GM06990 (cell line): ENCODE measurements at regions not wholly inside any gene's neighbourhood (a gene's known extent, or its start where the extent isn't known, plus 50 kb on each side); places are given as distances from the start of the nearest gene placed in this dataset.

Source experiments
- DNase-seq: peaks from one replicate; pipeline ENCODE4 v3.0.0-alpha.2; 2011; ENCODE audit not compliant: insufficient read length; ENCODE audit errors: extremely low read depth
- H3K27me3 ChIP-seq: replicated peaks from 2 replicates; pipeline ENCODE4 v1.6.0; 2011; ENCODE audit warnings: low read length; ENCODE audit not compliant: control insufficient read depth, insufficient read depth
- H3K36me3 ChIP-seq: 2 replicates; pipeline ENCODE4 v1.5.1; 2011; ENCODE audit warnings: low read length; ENCODE audit not compliant: control insufficient read depth, insufficient read depth
- H3K4me3 ChIP-seq: replicated peaks from 2 replicates; pipeline ENCODE4 v1.5.1; 2011; ENCODE audit warnings: low read depth, mild to moderate bottlenecking, control low read depth, low read length
- CTCF ChIP-seq: IDR thresholded peaks from 2 replicates; pipeline ENCODE4 v1.5.1; 2011; ENCODE audit warnings: low read length, control low read depth, mild to moderate bottlenecking, inconsistent platforms; ENCODE audit not compliant: insufficient read depth, poor library complexity, severe bottlenecking

GRCh38 chr2:129870685-129871241, 108.7 kb upstream of the RAB6C start:
- no peak for DNase-seq
- TF ChIP-seq CTCF = no peak
- H3K36me3 ChIP-seq = no peaks in the 10 kb centered on the region
- no peak overlapping the region for H3K4me3 ChIP-seq
- H3K27me3 ChIP-seq = no peaks in the 10 kb centered on the region

DNA sequence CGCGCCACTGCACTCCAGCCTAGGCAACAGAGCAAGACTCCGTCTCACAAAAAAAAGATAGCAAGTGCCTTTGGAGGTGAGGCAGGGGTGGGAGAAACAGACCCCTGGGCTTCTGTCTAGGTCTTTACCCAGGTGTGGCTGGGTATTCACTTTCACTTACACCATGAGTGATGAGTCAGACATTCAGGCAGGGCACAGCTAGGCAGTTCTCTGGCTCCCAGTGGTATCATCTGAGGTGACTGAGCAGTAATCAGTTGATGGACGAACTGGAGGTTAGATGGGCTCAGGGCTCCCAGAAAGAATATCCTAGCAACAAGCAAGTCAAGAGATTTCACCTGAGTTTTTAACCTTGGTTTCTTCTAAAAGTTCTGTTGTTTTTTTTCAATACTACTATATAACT, 107.0 kb upstream of the RAB6C start:
- H3K27me3 ChIP-seq = no peaks in the 10 kb centered on the region
- DNase-seq = no peak
- no peak for TF ChIP-seq CTCF
- H3K4me3 ChIP-seq = no peak overlapping the region
- H3K36me3 ChIP-seq = no peaks in the 10 kb centered on the region

DNA sequence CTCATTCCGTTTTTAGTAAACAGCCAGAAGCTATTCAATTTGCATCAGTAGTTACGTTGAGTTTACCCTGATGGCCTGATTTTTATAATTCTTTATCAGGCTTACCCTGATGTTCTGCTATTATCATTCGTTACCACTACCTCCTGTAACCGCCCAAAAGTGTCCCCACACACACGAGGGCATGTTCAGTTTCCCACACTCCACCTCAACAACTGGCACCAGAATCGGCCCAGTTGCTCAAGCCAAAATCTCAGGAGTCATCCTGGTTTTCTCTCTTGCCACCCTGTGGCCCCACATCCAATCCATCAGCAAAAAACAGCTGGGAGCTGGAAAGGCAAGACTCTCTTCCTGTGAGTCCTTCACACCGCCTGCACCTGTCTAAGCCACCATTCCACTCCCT, 102.9 kb upstream of the RAB6C start:
- Histone ChIP-seq H3K4me3 (peak overlapping the region; percentile 72; the same call in 1 of the 2 replicates), H3K36me3 (no peaks in the 10 kb centered on the region), H3K27me3 (no peaks in the 10 kb centered on the region)
- TF ChIP-seq CTCF = no peak
- no peak for DNase-seq

- no peaks in the 10 kb centered on the region for H3K36me3 ChIP-seq
- no peaks in the 10 kb centered on the region for H3K27me3 ChIP-seq
- peak overlapping the region; percentile 72 for H3K4me3 ChIP-seq
- DNase-seq = peak; percentile 81
- no peak for TF ChIP-seq CTCF
These were observed 102.2 kb upstream of the RAB6C start for GRCh38 chr2:129877289-129877741.

DNA sequence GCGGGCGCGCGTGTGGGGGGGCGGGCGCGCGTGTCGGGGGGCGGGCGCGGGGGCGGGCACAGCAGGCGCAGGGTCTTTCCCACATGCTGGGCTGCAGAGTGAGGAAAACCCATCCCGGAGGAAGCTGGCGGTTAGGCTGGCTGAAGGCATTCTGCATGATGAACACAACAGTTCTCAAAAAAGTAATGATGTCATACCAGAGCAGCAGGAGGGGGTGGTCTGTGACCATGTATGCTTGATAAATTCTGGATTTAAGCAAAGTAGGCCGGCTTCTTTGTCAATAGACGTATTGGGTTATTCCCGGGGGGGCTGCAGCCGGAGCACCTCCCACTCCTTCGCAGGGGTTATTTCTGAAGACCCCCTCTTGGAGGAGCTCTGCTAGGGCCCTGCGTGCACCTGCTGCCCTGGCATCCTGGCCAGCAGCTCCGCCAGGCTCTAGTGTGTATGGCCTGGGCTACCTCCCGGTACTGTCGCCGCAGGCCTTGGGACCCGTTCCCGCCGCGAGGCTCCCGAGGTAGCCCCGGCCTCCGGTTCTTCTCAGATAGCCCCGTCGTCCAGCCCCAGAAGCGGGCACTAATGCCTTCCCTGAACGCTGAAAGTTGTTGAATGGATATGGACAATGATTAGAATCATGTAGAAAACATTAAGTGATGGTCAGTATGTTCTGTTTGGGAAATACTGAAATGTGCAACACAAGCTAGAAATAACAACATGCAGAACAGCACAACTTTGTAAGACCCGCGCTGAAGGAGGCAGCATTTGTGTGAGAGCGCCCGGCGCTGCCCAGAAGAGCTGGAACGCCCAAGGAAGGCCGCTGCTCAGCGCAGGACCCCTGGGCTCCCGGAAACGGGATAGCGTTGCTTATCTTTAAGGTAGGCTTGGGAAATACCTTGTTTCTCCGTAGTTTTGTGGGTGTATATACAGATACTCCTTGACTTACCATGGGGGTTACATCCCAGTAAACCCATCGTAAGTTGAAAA, 101.4 kb upstream of the RAB6C start:
- no peaks in the 10 kb centered on the region for H3K36me3 ChIP-seq
- H3K27me3 ChIP-seq = no peaks in the 10 kb centered on the region
- DNase-seq = no peak
- H3K4me3 ChIP-seq = peak overlapping the region; percentile 50
- no peak for TF ChIP-seq CTCF
